NB4 (cell line): ENCODE measurements at regions not wholly inside any gene's neighbourhood (a gene's known extent, or its start where the extent isn't known, plus 50 kb on each side); places are given as distances from the start of the nearest gene placed in this dataset.

ENCODE experiments used
- MYC ChIP-seq: IDR thresholded peaks from 2 replicates; pipeline ENCODE4 v1.6.1; 2011; ENCODE audit warnings: low read depth, low read length
- POLR2A ChIP-seq: IDR thresholded peaks from 2 replicates; pipeline ENCODE4 v1.6.1; 2011; ENCODE audit warnings: mild to moderate bottlenecking; ENCODE audit not compliant: insufficient read length; ENCODE audit errors: extremely low read depth
- TF ChIP-seq, protein P1 (sequence below): IDR thresholded peaks from one replicate; pipeline ENCODE4 v1.5.1; 2012; ENCODE audit warnings: low read depth, low read length
- TF ChIP-seq, protein P2 (sequence below): IDR thresholded peaks from 2 replicates; pipeline ENCODE4 v1.6.1; 2011; ENCODE audit warnings: low read depth, low read length

DNA sequence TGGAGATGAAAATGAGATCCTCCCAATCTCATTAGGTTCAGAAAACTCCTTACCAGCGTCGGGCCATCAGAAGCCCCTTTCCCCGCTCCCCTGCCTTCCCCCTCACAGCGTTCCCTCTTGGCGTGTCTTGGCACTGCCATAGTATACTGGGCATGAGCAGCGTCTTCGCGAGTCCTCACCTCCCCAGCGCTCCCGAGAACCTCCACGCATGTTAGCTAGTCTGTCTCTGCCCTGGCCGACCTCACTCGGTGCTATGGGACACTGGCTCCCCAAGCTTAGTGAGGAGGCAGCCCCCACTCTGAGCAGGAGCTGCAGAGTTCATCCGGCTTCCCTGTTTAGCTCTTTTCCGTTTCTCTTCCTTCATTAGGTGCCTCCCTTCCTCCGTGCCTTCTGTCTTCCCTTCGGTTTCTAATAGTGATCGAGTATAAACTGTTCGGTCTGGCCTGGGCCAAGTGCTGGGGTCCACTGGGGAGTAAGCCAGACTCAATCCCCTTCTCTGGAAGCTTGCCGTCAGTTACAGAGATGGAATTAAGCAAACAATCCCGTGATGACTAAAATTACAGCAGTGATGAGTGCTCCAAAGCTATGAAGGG, 63.8 kb upstream of the OPCML start:
- TF ChIP-seq, protein P1, sequence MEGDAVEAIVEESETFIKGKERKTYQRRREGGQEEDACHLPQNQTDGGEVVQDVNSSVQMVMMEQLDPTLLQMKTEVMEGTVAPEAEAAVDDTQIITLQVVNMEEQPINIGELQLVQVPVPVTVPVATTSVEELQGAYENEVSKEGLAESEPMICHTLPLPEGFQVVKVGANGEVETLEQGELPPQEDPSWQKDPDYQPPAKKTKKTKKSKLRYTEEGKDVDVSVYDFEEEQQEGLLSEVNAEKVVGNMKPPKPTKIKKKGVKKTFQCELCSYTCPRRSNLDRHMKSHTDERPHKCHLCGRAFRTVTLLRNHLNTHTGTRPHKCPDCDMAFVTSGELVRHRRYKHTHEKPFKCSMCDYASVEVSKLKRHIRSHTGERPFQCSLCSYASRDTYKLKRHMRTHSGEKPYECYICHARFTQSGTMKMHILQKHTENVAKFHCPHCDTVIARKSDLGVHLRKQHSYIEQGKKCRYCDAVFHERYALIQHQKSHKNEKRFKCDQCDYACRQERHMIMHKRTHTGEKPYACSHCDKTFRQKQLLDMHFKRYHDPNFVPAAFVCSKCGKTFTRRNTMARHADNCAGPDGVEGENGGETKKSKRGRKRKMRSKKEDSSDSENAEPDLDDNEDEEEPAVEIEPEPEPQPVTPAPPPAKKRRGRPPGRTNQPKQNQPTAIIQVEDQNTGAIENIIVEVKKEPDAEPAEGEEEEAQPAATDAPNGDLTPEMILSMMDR: no peak
- TF ChIP-seq, protein P2, sequence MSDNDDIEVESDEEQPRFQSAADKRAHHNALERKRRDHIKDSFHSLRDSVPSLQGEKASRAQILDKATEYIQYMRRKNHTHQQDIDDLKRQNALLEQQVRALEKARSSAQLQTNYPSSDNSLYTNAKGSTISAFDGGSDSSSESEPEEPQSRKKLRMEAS: no peak
- no peak for TF ChIP-seq POLR2A
- TF ChIP-seq MYC: no peak
